ENCODE measurements at regions not wholly inside any gene's neighbourhood (a gene's known extent, or its start where the extent isn't known, plus 50 kb on each side); places are given as distances from the start of the nearest gene placed in this dataset.

DNA sequence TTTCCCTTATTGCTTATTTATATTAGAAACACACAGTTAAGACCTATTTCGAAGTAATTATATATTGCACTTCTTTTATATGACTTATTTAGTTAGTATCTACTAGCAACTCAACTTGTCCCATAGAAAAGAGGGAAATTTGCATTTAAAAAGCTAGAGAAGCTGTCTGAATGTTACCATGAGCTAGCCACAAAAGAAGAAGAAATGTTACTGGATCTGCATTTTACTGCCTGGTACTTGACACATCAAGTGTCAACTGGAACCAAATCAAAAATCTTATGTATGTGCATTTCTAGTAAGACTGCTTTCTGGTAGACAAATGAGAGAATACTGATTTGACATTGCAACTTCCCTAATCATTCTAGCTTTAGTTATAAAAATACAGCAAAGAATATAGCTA is 424.6 kb upstream of the VRK2 start:
- intact Hi-C loops (cut with micrococcal nuclease) (no loop called here), dilution Hi-C loops (cut with MboI; ENCODE audit: extremely low pct_ligation_motif_present, low sequenced_read_pairs) (no loop called here)
- no peak for DNase-seq (ENCODE audit: low read depth, low spot score)
- Histone ChIP-seq H3K9ac (replicated peaks; ENCODE audit: extremely low read depth, insufficient read depth, low read length) (no peak overlapping the region), H3K36me3 (ENCODE audit: control insufficient read depth in 2 of 2, extremely low read depth in 1 of 2, insufficient read depth in 2 of 2, low read length in 2 of 2) (no peaks in the 10 kb centered on the region), H3K27ac (ENCODE audit: insufficient read depth, low read depth, low read length) (no peak overlapping the region), H3K9me3 (replicated peaks; ENCODE audit: control insufficient read depth, insufficient read depth, low read length) (no peaks in the 10 kb centered on the region), H3K4me2 (ENCODE audit: insufficient read depth, low read length) (no peak overlapping the region), H3K27me3 (ENCODE audit: control insufficient read depth in 2 of 2, insufficient read depth in 2 of 2, low read length in 2 of 2) (no peaks in the 10 kb centered on the region), H2AFZ (ENCODE audit: low read depth, low read length) (no peak overlapping the region), H4K20me1 (replicated peaks; ENCODE audit: control insufficient read depth, extremely low read depth, insufficient read depth, low read length) (no peaks in the 10 kb centered on the region), H3K9me1 (replicated peaks; ENCODE audit: control insufficient read depth, extremely low read depth, insufficient read depth, low read length) (no peaks in the 10 kb centered on the region), H3K79me2 (ENCODE audit: control insufficient read depth, insufficient read depth, low read length) (no peaks in the 10 kb centered on the region), H3K4me3 (replicated peaks in 1 of 3; ENCODE audit: insufficient read depth in 1 of 3, low read depth in 1 of 3, low read length in 3 of 3) (no peak overlapping the region), H3K4me1 (ENCODE audit: control insufficient read depth, extremely low read depth, insufficient read depth, low read length) (no peaks in the 10 kb centered on the region)
- ChIA-PET CTCF (no interaction called here), POLR2A (no interaction called here)
- no peak for FAIRE-seq
- no peak for TF ChIP-seq JUN (IDR thresholded peaks at IDR 0.05; ENCODE audit: borderline replicate concordance, insufficient read depth, insufficient read length, low read depth)
- TF ChIP-seq, protein P1, sequence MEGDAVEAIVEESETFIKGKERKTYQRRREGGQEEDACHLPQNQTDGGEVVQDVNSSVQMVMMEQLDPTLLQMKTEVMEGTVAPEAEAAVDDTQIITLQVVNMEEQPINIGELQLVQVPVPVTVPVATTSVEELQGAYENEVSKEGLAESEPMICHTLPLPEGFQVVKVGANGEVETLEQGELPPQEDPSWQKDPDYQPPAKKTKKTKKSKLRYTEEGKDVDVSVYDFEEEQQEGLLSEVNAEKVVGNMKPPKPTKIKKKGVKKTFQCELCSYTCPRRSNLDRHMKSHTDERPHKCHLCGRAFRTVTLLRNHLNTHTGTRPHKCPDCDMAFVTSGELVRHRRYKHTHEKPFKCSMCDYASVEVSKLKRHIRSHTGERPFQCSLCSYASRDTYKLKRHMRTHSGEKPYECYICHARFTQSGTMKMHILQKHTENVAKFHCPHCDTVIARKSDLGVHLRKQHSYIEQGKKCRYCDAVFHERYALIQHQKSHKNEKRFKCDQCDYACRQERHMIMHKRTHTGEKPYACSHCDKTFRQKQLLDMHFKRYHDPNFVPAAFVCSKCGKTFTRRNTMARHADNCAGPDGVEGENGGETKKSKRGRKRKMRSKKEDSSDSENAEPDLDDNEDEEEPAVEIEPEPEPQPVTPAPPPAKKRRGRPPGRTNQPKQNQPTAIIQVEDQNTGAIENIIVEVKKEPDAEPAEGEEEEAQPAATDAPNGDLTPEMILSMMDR (IDR thresholded peaks at IDR 0.05; ENCODE audit: extremely low read depth in 1 of 2, insufficient read depth in 1 of 2, low read depth in 1 of 2, low read length in 2 of 2) = no peak
- TF ChIP-seq POLR2A (IDR thresholded peaks at IDR 0.05; ENCODE audit: low read depth, low read length) = no peak
- no peak for TF ChIP-seq MAX (IDR thresholded peaks at IDR 0.05; ENCODE audit: insufficient read depth, insufficient read length)
- TF ChIP-seq FOS (IDR thresholded peaks at IDR 0.05; ENCODE audit: borderline replicate concordance, insufficient read depth, low read length) = no peak
- no peak for TF ChIP-seq POLR2AphosphoS5 (IDR thresholded peaks at IDR 0.05; ENCODE audit: insufficient read depth, low read depth, low read length)
- no peak for TF ChIP-seq MYC (IDR thresholded peaks at IDR 0.05; ENCODE audit: low read depth, low read length)
- no peak for TF ChIP-seq GATA2 (IDR thresholded peaks at IDR 0.05; ENCODE audit: insufficient read depth, insufficient read length, low read depth, low read length)
- TF ChIP-seq EZH2 (IDR thresholded peaks at IDR 0.05; ENCODE audit: borderline replicate concordance, low read depth, low read length, severe bottlenecking) = no peak
- BruUV-seq (replicated peaks) = no TSS peak

All from endothelial cell of umbilical vein (primary cell).